ENCODE measurements at regions not wholly inside any gene's neighbourhood (a gene's known extent, or its start where the extent isn't known, plus 50 kb on each side); places are given as distances from the start of the nearest gene placed in this dataset.

- DNase-seq (ENCODE audit: low spot score) (no peak), ATAC-seq (ENCODE audit: low FRiP score) (no peak)
- TF ChIP-seq, protein P1, sequence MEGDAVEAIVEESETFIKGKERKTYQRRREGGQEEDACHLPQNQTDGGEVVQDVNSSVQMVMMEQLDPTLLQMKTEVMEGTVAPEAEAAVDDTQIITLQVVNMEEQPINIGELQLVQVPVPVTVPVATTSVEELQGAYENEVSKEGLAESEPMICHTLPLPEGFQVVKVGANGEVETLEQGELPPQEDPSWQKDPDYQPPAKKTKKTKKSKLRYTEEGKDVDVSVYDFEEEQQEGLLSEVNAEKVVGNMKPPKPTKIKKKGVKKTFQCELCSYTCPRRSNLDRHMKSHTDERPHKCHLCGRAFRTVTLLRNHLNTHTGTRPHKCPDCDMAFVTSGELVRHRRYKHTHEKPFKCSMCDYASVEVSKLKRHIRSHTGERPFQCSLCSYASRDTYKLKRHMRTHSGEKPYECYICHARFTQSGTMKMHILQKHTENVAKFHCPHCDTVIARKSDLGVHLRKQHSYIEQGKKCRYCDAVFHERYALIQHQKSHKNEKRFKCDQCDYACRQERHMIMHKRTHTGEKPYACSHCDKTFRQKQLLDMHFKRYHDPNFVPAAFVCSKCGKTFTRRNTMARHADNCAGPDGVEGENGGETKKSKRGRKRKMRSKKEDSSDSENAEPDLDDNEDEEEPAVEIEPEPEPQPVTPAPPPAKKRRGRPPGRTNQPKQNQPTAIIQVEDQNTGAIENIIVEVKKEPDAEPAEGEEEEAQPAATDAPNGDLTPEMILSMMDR (IDR thresholded peaks at IDR 0.05), result no peak
Observed at GRCh38 chr9:27732494-27732893, 159.2 kb upstream of the C9orf72 start.

DNA sequence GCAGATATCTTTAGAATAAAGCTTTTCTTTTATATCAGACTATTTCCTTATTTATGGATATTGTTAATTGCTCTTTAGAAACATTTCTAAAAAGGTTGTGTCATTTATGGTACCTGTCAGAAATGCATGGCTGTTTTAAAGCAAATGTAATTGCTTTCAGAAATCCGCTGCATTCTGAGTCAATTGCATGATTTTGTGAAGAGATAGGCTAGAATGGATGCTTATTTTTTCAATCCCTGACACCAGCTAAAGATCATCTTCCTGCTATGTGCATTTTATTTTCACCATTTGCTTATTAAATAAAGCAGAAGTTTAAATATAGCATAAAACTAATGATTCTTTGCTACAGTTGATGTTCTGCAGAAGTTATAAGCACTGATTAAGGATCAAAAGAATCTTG lies 170.2 kb upstream of the C9orf72 start:
- ATAC-seq (ENCODE audit: low FRiP score), result no peak
- TF ChIP-seq, protein P1 (IDR thresholded peaks at IDR 0.05), result no peak
- DNase-seq (ENCODE audit: low spot score), result no peak

DNA sequence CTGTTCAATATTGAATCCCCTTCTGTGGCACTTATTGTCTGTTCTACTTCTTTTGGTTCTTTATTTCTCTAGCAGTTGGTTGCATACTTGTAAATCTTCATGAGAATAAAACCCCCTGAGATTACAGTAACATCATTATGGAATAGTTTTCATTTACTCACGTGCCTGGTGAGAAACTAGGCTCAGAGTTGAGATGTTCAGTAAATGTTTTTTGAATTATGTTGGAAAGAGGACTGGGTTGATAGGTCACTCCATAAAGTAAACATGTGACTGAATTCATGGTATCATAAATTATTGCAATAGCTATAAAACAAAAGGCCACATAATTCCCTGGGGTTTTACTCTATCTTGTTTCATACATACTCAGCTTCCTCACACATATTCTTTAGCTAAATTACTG lies 174.2 kb upstream of the C9orf72 start:
- TF ChIP-seq, protein P1 (IDR thresholded peaks at IDR 0.05), result no peak
- ATAC-seq (ENCODE audit: low FRiP score), result no peak
- DNase-seq (ENCODE audit: low spot score), result no peak

DNA sequence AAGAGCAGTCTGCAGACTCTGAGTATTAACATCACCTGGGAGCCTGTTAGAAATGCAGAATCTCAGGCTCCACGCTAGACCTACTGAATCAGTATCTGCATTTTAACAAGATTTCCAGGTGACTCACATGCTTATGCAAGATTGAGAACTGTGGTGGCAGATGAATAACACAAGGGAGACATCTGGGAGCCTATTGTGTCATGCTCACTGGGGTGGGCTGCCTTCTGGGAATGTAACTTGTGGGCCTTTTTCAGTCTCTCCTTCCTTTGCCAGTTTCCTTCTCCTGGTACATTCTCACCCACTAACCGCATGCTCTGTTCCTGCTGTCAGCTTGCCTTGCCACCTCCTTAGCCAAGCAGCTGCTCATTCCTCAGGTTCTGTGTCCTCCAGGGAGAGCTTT lies 176.6 kb upstream of the C9orf72 start:
- TF ChIP-seq, protein P1 (IDR thresholded peaks at IDR 0.05), result no peak
- DNase-seq (ENCODE audit: low spot score) (no peak), ATAC-seq (ENCODE audit: low FRiP score) (no peak)

DNA sequence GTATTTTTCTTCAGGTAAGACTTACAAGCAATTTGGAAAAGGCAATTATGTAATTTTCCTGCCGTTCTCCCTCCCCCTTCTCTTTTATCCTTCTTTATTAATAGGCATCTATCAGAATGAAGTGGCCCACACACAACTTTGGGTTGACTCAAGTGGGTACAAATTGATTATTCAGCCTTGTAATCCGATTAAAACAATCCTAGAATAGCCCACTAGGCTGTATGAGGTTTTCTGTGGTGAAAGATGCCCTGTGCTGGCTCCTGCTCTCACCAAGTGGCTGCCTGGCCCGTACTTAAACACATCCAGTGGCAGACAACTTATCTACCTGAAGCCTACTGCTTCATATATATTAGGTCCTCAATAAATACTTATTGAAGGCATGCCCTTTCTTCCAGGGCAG lies 177.3 kb upstream of the C9orf72 start:
- no peak for DNase-seq (ENCODE audit: low spot score)
- TF ChIP-seq, protein P1 (IDR thresholded peaks at IDR 0.05), result no peak
- ATAC-seq (ENCODE audit: low FRiP score), result no peak

GRCh38 chr9:27752069-27752468 lies 178.8 kb upstream of the C9orf72 start:
- DNase-seq (ENCODE audit: low spot score) (no peak), ATAC-seq (ENCODE audit: low FRiP score) (no peak)
- TF ChIP-seq, protein P1 (IDR thresholded peaks at IDR 0.05), result no peak

GRCh38 chr9:27755846-27756245 lies 182.6 kb upstream of the C9orf72 start:
- TF ChIP-seq, protein P1 (IDR thresholded peaks at IDR 0.05), result no peak
- DNase-seq (ENCODE audit: low spot score), result no peak
- no peak for ATAC-seq (ENCODE audit: low FRiP score)
